HEK293 (cell line): ENCODE measurements at regions not wholly inside any gene's neighbourhood (a gene's known extent, or its start where the extent isn't known, plus 50 kb on each side); places are given as distances from the start of the nearest gene placed in this dataset.

Experiments
- PBX3 ChIP-seq: sonication (generic); formaldehyde crosslinking; IDR thresholded peaks from 2 replicates; pipeline ENCODE4 v1.8.1; 2022; ENCODE audit warnings: mild to moderate bottlenecking, moderate library complexity, missing genetic modification reagents
- ZBTB17 ChIP-seq: fragments of 450-650 bp; formaldehyde crosslinking; IDR thresholded peaks from 2 replicates; pipeline ENCODE4 v1.5.1; 2016; ENCODE audit warnings: missing biosample characterization, missing genetic modification characterization
- ZFP69B ChIP-seq: fragments of 450-650 bp; formaldehyde crosslinking; IDR thresholded peaks from 2 replicates; pipeline ENCODE4 v1.5.1; 2016; ENCODE audit warnings: missing biosample characterization, missing genetic modification characterization
- ZNF19 ChIP-seq: fragments of 450-650 bp; formaldehyde crosslinking; IDR thresholded peaks from 2 replicates; pipeline ENCODE4; 2016; ENCODE audit warnings: missing biosample characterization, missing genetic modification characterization, low read depth
- ZNF2 ChIP-seq: fragments of 450-650 bp; formaldehyde crosslinking; IDR thresholded peaks from 2 replicates; pipeline ENCODE4 v1.5.1; 2016; ENCODE audit warnings: missing biosample characterization, missing genetic modification characterization
- ZNF274 ChIP-seq, 2 experiments: fragments of 200-500 bp in 1 of 2; fragments of 450-650 bp in 1 of 2; sonication (Bioruptor generic) in 1 of 2; formaldehyde crosslinking in 1 of 2; IDR thresholded peaks; 2 replicates each; pipeline versions ENCODE4 v1.5.1 to v1.6.1; 2014 to 2016; ENCODE audit warnings: borderline replicate concordance in 1 of 2, inconsistent platforms in 1 of 2, low read length in 1 of 2, missing biosample characterization in 1 of 2, missing genetic modification characterization in 1 of 2
- ZNF366 ChIP-seq: fragments of 450-650 bp; formaldehyde crosslinking; conservative IDR thresholded peaks from 2 replicates; pipeline ENCODE4 v1.5.1; 2016; ENCODE audit warnings: missing biosample characterization, missing genetic modification characterization
- ZNF623 ChIP-seq: fragments of 450-650 bp; formaldehyde crosslinking; IDR thresholded peaks from 2 replicates; pipeline ENCODE4 v1.5.1; 2016; ENCODE audit warnings: missing biosample characterization, missing genetic modification characterization
- ZNF670 ChIP-seq: fragments of 450-650 bp; formaldehyde crosslinking; IDR thresholded peaks from 2 replicates; pipeline ENCODE4 v1.5.1; 2016; ENCODE audit warnings: missing biosample characterization, missing genetic modification characterization, low read depth
- ZNF830 ChIP-seq: fragments of 450-650 bp; IDR thresholded peaks from 2 replicates; pipeline ENCODE4 v1.5.0; 2018; ENCODE audit warnings: missing biosample characterization, missing genetic modification characterization, low read depth, mild to moderate bottlenecking, moderate library complexity
- TF ChIP-seq, protein P1 (sequence below): fragments of 450-650 bp; formaldehyde crosslinking; IDR thresholded peaks from 2 replicates; pipeline ENCODE4 v1.5.1; 2016; ENCODE audit warnings: missing biosample characterization, missing genetic modification characterization, borderline replicate concordance
- TF ChIP-seq, protein P2 (sequence below): fragments of 450-650 bp; formaldehyde crosslinking; IDR thresholded peaks from 2 replicates; pipeline ENCODE4 v1.5.1; 2016; ENCODE audit warnings: missing biosample characterization, missing genetic modification characterization
- TF ChIP-seq, protein P3 (sequence below): fragments of 450-650 bp; formaldehyde crosslinking; IDR thresholded peaks from 2 replicates; pipeline ENCODE4 v1.5.1; 2017; ENCODE audit warnings: missing biosample characterization, mild to moderate bottlenecking, missing genetic modification characterization, moderate library complexity
- TF ChIP-seq, protein P4 (sequence below): fragments of 450-650 bp; formaldehyde crosslinking; IDR thresholded peaks from 2 replicates; pipeline ENCODE4 v1.5.1; 2016; ENCODE audit warnings: missing biosample characterization, missing genetic modification characterization

DNA sequence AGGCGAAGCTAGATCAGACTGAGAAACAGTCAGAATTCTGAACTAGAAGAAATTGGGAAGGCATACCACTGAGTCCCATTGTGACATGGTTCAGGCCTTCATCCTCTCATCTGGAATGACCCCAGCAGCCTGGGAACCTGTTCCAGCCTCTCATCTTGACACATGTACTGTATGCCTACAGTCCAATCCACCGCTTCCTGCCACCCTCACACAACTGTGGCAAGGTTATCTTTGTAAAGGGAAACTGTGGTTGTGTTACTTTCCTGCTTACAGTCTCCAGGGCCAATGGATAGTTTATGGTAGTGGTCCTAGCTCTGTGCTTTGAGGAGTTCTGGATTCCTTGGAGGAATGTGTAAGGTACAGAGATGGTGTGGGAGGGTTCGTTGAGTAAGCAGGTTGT, 296.9 kb upstream of the TRIB2 start:
- TF ChIP-seq ZNF623 (no peak), ZNF830 (tag by site-specific recombination) (no peak), PBX3 (CRISPR knock-in tag) (no peak), ZNF274 (IDR thresholded peaks at IDR 0.05; ENCODE audit: low read length) (no peak), ZNF274 (tag by site-specific recombination; IDR thresholded peaks at IDR 0.05; ENCODE audit: borderline replicate concordance) (no peak), ZNF670 (tag by site-specific recombination) (no peak), ZBTB17 (tag by site-specific recombination) (no peak), ZFP69B (tag by site-specific recombination) (no peak), ZNF19 (no peak), ZNF2 (tag by site-specific recombination) (no peak), ZNF366 (tag by site-specific recombination) (no peak)
- TF ChIP-seq, protein P1, sequence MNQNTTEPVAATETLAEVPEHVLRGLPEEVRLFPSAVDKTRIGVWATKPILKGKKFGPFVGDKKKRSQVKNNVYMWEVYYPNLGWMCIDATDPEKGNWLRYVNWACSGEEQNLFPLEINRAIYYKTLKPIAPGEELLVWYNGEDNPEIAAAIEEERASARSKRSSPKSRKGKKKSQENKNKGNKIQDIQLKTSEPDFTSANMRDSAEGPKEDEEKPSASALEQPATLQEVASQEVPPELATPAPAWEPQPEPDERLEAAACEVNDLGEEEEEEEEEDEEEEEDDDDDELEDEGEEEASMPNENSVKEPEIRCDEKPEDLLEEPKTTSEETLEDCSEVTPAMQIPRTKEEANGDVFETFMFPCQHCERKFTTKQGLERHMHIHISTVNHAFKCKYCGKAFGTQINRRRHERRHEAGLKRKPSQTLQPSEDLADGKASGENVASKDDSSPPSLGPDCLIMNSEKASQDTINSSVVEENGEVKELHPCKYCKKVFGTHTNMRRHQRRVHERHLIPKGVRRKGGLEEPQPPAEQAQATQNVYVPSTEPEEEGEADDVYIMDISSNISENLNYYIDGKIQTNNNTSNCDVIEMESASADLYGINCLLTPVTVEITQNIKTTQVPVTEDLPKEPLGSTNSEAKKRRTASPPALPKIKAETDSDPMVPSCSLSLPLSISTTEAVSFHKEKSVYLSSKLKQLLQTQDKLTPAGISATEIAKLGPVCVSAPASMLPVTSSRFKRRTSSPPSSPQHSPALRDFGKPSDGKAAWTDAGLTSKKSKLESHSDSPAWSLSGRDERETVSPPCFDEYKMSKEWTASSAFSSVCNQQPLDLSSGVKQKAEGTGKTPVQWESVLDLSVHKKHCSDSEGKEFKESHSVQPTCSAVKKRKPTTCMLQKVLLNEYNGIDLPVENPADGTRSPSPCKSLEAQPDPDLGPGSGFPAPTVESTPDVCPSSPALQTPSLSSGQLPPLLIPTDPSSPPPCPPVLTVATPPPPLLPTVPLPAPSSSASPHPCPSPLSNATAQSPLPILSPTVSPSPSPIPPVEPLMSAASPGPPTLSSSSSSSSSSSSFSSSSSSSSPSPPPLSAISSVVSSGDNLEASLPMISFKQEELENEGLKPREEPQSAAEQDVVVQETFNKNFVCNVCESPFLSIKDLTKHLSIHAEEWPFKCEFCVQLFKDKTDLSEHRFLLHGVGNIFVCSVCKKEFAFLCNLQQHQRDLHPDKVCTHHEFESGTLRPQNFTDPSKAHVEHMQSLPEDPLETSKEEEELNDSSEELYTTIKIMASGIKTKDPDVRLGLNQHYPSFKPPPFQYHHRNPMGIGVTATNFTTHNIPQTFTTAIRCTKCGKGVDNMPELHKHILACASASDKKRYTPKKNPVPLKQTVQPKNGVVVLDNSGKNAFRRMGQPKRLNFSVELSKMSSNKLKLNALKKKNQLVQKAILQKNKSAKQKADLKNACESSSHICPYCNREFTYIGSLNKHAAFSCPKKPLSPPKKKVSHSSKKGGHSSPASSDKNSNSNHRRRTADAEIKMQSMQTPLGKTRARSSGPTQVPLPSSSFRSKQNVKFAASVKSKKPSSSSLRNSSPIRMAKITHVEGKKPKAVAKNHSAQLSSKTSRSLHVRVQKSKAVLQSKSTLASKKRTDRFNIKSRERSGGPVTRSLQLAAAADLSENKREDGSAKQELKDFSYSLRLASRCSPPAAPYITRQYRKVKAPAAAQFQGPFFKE (tag by site-specific recombination) = no peak
- TF ChIP-seq, protein P2, sequence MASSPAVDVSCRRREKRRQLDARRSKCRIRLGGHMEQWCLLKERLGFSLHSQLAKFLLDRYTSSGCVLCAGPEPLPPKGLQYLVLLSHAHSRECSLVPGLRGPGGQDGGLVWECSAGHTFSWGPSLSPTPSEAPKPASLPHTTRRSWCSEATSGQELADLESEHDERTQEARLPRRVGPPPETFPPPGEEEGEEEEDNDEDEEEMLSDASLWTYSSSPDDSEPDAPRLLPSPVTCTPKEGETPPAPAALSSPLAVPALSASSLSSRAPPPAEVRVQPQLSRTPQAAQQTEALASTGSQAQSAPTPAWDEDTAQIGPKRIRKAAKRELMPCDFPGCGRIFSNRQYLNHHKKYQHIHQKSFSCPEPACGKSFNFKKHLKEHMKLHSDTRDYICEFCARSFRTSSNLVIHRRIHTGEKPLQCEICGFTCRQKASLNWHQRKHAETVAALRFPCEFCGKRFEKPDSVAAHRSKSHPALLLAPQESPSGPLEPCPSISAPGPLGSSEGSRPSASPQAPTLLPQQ (tag by site-specific recombination) = no peak
- TF ChIP-seq, protein P3, sequence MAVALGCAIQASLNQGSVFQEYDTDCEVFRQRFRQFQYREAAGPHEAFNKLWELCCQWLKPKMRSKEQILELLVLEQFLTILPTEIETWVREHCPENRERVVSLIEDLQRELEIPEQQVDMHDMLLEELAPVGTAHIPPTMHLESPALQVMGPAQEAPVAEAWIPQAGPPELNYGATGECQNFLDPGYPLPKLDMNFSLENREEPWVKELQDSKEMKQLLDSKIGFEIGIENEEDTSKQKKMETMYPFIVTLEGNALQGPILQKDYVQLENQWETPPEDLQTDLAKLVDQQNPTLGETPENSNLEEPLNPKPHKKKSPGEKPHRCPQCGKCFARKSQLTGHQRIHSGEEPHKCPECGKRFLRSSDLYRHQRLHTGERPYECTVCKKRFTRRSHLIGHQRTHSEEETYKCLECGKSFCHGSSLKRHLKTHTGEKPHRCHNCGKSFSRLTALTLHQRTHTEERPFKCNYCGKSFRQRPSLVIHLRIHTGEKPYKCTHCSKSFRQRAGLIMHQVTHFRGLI (tag by site-specific recombination) = no peak
- TF ChIP-seq, protein P4, sequence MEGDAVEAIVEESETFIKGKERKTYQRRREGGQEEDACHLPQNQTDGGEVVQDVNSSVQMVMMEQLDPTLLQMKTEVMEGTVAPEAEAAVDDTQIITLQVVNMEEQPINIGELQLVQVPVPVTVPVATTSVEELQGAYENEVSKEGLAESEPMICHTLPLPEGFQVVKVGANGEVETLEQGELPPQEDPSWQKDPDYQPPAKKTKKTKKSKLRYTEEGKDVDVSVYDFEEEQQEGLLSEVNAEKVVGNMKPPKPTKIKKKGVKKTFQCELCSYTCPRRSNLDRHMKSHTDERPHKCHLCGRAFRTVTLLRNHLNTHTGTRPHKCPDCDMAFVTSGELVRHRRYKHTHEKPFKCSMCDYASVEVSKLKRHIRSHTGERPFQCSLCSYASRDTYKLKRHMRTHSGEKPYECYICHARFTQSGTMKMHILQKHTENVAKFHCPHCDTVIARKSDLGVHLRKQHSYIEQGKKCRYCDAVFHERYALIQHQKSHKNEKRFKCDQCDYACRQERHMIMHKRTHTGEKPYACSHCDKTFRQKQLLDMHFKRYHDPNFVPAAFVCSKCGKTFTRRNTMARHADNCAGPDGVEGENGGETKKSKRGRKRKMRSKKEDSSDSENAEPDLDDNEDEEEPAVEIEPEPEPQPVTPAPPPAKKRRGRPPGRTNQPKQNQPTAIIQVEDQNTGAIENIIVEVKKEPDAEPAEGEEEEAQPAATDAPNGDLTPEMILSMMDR = no peak
